IPS-11a (cell line): ENCODE measurements at regions not wholly inside any gene's neighbourhood (a gene's known extent, or its start where the extent isn't known, plus 50 kb on each side); places are given as distances from the start of the nearest gene placed in this dataset.

Experiments used
- H3K4me3 ChIP-seq: one replicate; pipeline ENCODE4 v1.5.1; 2013; ENCODE audit warnings: low read depth, low read length, control low read depth

DNA sequence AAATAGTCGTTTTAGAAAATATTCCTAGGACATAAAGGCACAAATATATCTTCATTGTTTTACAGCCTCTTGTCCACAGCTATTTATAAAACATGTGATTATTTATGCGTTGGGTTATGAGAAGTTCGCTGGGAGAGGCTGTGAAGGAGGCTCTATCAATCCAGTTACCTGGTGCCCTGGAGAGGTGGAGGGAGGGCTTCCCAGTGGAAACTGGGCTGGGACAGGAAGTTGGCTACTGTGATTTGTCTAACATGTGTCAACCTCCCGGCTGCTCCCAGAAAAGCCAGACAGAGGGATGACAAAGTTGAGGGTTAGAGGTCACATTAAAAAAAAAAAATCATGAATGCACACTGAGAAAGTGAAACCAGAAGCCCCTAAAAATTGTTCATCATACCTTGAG lies 346.5 kb downstream of the ZNF536 start:
- H3K4me3 ChIP-seq = no peak overlapping the region

DNA sequence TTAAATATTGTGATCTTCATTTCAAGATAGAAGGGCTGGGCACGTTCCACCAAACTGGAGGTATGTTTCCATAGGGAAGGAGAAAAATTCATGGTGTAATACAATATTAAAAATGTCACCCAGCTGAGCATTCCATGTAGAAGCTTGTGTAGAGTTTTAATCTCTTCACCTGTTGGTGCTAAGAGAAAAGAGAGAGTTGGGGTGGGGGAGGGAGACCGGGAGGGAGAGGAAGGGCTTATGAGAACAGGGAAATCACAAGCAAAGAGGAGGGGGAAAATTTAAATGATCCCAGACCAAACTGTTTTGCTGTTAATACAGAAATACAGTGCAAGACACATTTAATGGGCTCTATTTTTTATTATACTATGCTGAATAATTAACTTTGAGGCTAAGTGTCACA lies 345.8 kb downstream of the ZNF536 start:
- no peak overlapping the region for H3K4me3 ChIP-seq

DNA sequence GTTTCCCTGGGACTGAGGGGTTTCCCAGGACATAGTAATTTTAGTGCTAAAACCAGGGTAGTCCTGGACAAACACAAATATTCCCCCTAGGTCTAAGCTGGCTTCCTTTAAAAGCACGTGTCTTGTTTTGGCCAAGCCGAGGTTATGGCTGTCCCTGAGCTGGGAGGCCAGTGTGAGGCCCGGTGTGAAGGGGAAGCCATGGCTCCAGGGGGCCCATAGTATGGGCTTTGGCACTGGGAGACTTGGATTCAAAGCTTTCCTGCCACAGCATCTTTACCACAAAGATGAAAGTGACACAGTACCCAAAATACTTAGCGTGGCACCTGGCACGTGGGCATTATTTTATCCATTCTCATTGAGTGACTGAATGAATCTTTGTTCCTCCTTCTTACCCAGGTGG lies 345.2 kb downstream of the ZNF536 start:
- H3K4me3 ChIP-seq = no peak overlapping the region

DNA sequence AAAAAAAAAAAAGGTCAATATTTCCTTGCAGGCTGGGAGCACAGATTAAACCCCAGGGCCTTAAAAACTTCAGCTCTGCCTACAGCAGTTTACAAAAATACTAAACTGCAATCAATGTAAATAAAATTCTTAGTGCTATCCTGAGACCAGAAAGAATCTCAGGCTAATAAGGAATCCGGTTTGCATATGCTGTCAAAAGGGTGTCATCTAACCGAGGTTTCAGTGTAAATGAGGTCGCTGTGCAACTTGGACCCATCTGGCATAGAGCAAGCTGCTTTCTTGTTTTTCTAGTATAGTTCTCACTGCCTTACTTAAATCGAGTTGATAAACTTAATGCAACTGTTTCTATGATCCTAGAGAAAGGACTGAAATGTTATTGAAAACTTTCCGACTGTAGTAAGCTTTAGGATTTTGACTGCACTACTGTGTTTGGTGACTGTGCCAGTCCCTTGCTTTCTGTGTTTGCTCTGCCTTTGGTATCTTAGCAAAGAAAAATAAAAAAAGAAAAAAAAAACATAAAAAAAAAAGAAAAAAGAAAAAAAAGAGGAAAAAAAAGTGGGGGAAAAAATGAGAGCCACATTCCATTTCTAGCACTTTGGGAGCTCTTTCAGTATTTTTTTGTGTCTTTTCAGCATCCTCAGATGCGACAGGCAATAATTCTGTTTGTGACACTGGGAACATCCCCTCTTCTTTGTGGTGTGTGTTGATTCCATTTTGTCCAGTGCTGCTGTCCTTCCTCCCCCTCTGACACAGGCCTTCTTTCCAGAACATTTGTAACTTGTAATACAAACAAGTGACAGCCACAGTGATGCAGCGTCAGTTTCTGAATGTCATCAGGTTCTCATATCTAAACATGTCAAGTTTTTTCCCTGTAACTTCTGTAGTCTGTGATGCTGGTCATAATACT lies 340.5 kb downstream of the ZNF536 start:
- no peak overlapping the region for H3K4me3 ChIP-seq

DNA sequence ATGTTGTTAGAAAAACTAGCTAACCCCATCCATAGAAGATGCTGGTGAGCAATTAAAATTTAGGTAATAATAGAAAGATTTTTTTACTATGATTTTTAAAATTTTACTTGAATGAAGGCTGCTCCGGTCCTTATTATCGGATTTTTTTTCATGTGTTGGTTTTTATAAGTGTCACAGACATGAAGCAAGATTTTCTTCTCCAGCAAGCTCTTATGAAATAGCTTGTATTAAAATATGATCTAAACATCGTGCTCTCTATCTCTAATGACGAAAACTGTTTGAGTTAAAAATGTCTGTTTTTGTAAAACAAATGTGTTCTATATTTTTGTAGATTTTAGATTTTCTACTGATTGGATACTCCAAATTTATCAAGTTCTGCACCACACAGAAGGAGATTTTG lies 339.6 kb downstream of the ZNF536 start:
- no peak overlapping the region for H3K4me3 ChIP-seq

DNA sequence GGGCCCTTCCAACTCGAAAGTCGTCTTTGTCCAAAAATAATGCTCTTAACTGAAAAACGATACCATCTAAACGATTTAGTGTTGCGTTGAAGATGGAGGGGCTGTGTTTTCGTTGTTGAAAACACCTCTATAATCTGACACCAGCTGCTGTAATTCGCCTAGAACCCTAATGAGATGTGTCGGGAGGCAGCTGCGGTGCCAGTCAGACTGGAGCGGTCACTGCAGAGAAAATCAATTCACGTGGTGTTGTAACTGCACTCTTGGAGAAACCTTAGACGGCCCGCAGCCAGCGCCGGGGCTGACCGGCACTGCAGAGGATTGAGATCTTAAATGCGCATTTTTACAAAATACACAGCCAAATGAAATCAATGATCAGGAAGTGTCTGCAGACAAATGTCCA lies 339.1 kb downstream of the ZNF536 start:
- H3K4me3 ChIP-seq = no peak overlapping the region

DNA sequence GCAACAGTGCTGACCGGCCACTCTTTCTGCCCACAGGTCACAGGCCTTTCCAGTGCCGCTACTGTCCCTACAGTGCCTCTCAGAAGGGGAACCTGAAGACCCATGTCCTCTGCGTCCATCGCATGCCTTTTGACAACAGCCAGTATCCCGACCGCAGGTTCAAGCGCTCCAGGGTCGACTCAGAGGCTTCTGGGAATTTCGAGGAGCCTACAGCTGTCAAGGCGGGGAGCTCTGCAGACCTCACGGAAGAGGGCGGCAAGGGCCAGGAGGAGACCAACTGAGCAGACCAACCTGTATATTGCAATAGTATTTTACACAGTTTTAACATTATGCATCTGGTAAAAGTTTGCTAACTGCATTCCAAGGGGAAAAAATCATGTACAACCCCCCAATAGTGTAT lies 338.5 kb downstream of the ZNF536 start:
- no peak overlapping the region for H3K4me3 ChIP-seq

DNA sequence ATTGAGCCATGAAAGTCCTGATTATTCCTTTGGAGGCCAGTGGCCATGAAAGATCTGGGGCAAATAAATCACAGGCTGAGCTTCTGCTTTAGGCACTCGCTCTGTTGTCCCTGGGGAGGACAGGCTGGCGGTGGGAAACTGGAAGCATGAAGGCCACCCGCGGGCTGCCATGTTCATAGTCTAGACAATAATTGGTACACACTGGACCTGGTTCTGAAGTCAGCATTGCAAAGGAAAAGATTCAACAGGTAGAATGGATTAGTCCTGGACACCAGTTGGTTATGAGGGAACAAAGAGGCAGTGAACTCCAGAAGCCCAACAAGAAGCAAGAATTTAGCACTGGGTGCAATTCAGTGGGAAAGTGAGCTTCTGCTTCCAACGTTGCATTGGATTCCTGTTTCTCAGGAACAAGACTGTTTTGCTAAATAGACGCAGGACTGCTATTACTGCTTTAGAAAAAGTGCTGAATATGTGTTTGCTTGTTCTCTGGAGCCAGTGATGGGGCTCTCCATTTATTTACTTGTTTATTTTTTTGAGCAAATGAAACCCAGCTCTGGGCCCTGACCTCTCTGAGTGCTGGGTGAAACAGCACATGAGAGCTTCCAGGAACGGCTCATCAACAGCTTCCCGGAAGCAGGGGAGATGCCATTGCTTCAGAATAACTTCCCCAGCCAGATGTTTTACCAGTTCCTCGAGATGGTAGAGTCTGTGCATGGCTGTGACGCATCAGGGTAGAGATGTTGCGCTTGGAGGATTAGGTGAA lies 336.4 kb downstream of the ZNF536 start:
- no peak overlapping the region for H3K4me3 ChIP-seq

DNA sequence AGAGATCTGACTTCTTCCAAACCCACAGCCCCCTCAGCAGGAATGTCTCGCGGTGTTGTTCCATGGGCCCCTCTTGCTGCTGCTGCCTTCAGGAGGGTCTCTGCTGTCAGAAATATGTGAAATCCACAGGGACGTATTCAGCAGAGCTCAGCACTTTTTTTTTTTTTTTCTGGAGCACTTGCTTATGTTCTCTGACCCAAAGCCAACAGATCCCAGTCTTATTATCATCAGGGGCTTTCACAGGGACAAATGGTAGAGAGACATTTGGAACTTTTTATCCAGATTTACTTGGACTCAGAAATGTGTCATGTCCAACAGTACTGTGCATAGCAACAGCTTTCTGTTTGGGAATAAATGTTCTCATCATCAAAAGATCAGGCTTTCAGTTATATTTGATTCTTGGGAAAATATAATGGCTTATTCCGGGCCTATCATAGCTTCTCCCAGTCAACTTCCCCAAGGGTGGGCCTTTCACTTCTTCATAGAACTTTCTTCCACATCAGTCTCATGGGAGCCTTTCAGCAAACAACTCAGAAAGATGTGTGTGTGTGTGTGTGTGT lies 332.7 kb downstream of the ZNF536 start:
- no peak overlapping the region for H3K4me3 ChIP-seq

DNA sequence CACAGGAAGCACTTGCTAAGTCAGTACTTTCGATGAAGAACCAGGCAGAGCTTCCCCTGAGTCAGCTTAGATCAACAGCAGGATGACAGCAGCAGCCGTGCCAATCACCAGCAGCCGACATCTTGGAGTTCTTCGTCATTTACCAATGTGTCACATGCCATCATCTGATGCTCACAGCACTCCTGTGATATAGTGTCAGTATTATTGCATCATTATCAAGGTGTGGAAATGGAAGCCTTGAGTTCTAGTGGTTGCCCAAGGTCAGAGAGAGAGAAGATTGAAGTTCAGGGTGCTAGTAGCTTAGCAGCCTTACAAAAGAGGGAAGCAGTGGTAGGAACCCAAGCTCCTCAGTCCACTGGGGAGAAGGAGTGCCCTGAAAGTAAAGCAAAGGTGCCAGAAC lies 331.5 kb downstream of the ZNF536 start:
- H3K4me3 ChIP-seq = no peak overlapping the region

DNA sequence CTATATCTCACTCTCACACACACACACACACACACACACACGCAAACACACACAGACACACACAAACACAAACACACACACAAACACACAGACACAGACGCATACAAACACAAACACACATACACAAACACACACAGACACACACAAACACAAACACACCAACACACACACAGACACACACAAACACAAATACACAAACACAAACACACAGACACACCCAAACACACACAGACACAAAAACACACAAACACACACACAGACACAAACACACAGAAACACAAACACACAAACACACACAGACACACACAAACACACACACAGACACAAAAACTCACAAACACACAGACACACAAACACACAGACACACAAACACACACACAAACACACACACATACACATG lies 329.0 kb downstream of the ZNF536 start:
- H3K4me3 ChIP-seq = no peak overlapping the region

DNA sequence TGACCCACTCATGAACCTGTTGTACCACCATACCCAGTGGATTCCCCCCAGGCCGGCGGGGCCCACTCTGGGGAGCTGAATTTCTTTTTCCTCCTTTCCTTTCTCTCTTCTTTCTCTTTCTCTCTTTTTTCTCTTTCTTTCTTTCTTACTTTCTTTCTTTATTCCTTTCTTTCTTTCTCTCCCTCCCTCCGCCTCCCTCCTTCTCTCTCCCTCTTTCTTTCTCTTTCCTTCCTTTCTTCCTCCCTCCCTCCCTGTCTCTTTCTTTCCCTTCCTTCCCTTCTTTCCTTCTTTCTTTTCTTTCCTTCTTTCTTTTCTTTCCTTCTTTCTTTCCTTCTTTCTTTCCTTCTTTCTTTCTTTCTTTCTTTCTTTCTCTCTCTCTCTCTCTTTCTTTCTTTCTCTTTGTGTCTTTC lies 327.7 kb downstream of the ZNF536 start:
- no peak overlapping the region for H3K4me3 ChIP-seq

DNA sequence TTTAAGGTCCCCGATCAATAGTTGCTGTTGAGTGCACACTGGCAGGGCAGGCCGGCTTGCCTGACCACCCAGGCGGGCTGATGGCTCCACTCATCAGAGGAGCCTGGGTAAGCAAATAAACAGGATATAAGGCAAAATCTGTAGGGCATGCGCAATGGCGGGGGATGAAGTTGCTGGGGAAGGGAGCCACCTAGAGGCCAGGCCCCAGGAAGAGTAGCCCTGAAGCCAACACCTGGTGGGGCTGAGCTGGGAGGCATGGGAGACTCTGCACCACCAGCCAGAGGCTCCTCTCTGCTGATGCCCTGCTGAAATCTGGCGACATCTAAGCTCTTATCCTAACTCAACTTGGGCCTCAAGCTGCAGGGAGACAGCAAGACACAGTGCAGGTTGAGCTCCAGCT lies 324.3 kb downstream of the ZNF536 start:
- H3K4me3 ChIP-seq = no peak overlapping the region

DNA sequence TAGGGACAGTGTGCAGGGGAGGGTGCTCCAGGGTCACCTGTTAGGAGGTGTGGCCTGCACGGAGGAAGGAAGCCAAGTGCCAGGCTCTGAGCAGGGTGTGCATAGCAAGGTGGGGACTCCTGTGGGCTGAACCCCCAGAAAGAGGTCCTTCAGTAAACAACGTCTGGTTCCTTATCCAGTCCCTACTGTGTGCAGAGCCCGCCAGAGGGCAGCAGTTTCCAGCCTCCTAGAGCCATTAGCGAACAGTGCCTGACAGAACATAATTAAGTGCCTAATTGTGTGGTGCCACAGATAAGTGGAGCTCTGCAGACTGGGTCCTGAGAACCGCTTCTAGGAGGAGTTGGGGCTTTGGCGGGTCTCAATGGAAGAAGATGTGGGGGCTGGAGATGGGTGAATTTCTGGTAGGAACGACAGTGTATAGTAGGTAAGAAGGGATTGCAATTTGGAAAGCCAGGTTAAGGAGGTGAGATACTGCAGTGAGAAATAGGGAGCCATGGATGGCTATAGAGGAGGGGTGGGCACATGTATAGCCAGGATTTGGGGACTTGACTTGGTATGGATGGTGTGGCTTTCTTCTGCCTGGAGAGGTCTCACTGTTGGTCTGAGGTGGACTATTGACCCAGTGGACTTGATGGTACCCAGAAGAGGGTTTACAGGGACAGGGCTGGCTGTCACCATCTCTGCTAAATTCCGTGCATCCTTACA lies 323.1 kb downstream of the ZNF536 start:
- no peak overlapping the region for H3K4me3 ChIP-seq

DNA sequence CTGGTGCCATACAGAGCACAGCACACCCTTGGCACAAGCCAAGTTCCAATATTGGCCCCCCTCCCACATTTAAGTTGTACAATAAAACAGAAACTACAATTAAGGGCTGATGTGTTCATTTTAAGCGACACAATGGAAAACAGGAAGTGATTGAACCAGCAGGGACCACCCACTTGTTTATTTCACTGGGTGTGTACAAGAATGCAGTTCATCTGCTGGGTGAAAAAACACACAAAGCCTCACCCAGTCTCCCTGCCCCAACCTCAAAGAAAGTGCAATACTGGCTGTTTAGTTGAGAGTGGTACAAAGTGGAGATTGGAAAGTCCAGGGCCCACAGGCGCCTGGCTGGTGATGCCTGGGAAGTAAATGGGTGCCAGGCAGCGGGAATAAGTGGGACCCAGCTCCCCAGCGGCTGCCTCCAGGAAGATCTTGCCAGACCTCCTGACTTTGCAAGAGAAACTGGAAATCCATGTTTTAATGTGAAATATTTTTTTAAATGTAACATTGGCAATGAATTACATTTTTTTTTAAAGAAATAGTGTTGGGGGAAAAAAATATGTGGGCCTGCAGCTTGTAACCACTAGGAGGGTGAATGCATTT lies 322.1 kb downstream of the ZNF536 start:
- H3K4me3 ChIP-seq = no peak overlapping the region

DNA sequence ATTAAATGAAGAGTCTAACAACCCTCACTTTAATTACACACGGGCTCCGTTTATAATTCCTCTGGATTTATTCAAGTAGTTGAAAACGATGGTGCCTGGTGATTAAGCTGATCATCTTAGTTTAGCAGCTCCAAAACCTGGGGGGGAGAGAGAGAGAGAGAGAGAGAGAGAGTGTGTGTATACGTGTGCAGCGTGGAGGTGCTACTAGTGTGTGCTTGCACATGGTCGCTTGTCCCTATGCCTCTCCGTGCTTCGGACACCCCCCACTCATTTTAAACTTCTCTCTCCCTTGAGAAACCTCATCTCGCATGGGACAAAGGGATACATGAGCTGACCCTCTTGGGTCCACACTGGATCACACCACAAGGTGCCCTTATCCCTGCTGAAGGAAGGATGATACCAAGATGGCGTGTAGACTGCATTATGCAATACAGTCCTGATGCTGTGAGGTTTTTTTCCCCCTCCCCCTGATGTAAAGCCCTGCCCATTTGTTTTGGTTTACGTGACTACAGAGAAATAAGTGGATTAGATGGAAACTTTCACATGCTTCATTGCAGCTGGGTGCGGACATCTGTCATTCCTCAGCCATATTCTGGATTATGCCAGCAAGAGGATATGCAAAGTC lies 320.8 kb downstream of the ZNF536 start:
- no peak overlapping the region for H3K4me3 ChIP-seq

DNA sequence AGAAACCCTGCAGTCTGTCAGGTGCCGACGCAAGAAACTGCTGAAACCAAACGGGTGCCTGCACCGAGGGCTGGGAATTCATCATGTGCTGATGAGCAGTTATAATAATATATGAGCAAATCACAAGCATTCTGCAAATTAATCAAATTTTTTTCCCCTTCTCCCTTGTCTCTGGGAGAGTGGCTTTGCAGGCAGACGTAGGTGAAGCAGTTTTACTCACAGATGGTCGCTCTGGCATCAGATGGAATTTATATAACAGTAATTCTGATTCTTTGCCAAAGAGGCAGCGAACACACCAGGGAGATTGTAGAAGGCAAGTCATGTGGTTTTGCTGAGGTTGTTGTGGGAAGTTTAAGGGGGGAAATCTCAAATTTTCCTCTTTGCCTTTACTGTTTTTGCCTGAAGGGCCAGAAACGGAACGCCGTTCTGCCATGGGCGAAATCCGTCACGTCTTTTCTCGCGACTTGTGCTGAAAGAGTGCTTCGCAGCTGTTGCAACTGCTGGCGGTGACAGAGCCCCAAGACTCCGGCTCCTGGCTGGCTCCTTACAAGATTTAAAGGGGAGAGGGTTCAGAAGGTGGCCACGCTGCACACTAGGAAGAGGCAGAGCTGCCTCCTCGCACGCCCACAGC lies 320.1 kb downstream of the ZNF536 start:
- no peak overlapping the region for H3K4me3 ChIP-seq

DNA sequence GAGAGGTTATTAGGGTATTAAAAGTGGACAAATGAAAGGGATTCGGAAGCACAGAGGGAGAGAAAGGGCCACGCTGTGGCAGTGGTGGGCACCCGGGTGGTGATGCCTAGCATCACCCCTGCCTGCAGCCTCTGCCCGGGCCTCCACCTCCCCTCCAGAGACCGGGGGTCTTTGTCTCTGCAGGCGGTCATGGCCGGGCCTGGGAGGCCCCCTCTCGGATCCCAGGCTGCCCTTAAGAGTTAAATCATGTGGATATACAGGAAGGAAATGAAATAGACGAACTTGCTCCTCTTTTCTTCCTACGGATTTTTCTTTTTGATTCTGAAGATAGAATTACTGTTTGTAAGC lies 319.6 kb downstream of the ZNF536 start:
- no peak overlapping the region for H3K4me3 ChIP-seq

DNA sequence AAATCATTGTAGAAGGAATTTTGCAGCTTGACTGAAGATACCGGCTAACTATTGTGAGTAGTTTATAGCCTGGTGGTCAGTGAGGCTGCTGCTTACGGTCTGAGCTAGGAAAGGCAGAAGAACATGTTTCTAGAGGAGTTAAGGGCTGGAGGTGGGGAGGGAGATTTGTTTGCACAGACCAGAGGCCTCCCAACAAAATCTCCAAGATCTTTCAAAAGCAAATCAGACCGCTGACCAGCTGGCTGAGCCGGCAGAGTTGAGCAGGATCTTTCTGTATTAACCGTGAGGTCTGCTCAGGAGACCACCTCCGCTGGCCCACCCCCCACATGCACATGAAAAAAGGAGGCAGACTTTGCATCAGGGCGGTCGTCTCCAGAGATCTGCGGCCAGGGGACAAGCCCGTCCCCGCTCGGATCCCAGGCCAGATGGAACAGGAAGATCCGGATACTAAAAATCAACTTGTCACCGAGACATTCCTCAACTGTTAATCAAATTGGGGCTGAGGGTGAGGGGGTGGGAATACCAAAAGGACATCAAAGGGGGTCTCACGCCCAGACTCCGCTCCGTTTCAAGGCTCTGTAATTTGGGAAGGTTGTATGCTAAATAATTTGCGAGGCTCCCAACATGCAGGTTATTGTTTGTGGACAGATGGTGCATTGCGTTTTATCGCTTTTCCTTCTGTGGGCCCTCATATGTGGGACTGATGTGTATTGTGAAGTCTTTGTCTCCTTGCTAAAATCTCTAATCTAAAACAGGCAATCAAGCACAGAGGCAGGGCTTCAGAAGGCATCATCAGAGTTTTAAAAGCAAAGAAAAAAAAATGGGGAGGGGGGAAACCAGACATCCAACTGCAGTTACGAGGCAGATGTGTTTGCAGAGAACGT lies 319.0 kb downstream of the ZNF536 start:
- no peak overlapping the region for H3K4me3 ChIP-seq
